Endothelial cell of umbilical vein (primary cell): ENCODE measurements at regions not wholly inside any gene's neighbourhood (a gene's known extent, or its start where the extent isn't known, plus 50 kb on each side); places are given as distances from the start of the nearest gene placed in this dataset.

ENCODE experiments used
- BruUV-seq: library from RNA; stranded (reverse); fragments of 400-500 nt; replicated peaks from 2 replicates; lab custom pipeline; 2021; lab: Mats Ljungman, UMichigan
- CTCF ChIA-PET: fragments of 300-600, 350-600 bp; sonication (Branson Sonifier 250); formaldehyde crosslinking; loops from one replicate; lab custom pipeline; 2021; ENCODE audit warnings: antibody characterized with exemption, inconsistent platforms; lab: Charles Lee
- POLR2A ChIA-PET: fragments of 300-600, 350-600 bp; sonication (Branson Sonifier 250); formaldehyde crosslinking; loops from one replicate; lab custom pipeline; 2021; ENCODE audit warnings: antibody characterized with exemption, inconsistent platforms; lab: Charles Lee
- DNase-seq: peaks from one replicate; pipeline ENCODE4 v3.0.0-alpha.2; 2011; ENCODE audit warnings: low read depth, low spot score
- FAIRE-seq: peaks from 2 replicates; lab custom pipeline; 2011; peaks lifted over from hg19 to GRCh38; lab: Jason Lieb, UNC
- H2AFZ ChIP-seq: 2 replicates; pipeline ENCODE4 v1.6.0; 2012; ENCODE audit warnings: low read depth, low read length, control low read depth, inconsistent platforms
- H3K27ac ChIP-seq: 2 replicates; pipeline ENCODE4 v1.5.1; 2011; ENCODE audit warnings: low read depth, mild to moderate bottlenecking, control low read depth, low read length, moderate library complexity; ENCODE audit not compliant: insufficient read depth
- H3K27me3 ChIP-seq, 2 experiments: 2 replicates each; pipeline versions ENCODE4 v1.6.0 to v1.6.1; 2011; ENCODE audit warnings: low read length in 2 of 2, mixed read lengths in 1 of 2; ENCODE audit not compliant: control insufficient read depth in 2 of 2, insufficient read depth in 2 of 2
- H3K36me3 ChIP-seq, 2 experiments: 2 replicates in 1 of 2; 3 replicates in 1 of 2; pipeline ENCODE4 v1.5.1; 2011; ENCODE audit warnings: low read length in 2 of 2, mild to moderate bottlenecking in 1 of 2, moderate library complexity in 1 of 2; ENCODE audit not compliant: control insufficient read depth in 2 of 2, insufficient read depth in 2 of 2; ENCODE audit errors: extremely low read depth in 1 of 2
- H3K4me1 ChIP-seq: 3 replicates; pipeline ENCODE4 v1.5.1; 2011; ENCODE audit warnings: mild to moderate bottlenecking, low read length; ENCODE audit not compliant: control insufficient read depth, insufficient read depth; ENCODE audit errors: extremely low read depth
- H3K4me2 ChIP-seq: 2 replicates; pipeline ENCODE4 v1.6.1; 2011; ENCODE audit warnings: low read length, control low read depth, mixed read lengths; ENCODE audit not compliant: insufficient read depth
- H3K4me3 ChIP-seq, 3 experiments: fragments of 200-600 bp in 1 of 3; sonication (generic), shearing (Covaris generic) in 1 of 3; replicated peaks in 1 of 3; 2 replicates each; pipeline ENCODE4 v1.5.1; 2011 to 2016; ENCODE audit warnings: control low read depth in 3 of 3, low read length in 3 of 3, mild to moderate bottlenecking in 2 of 3, inconsistent platforms in 1 of 3, low read depth in 1 of 3, moderate library complexity in 1 of 3; ENCODE audit not compliant: insufficient read depth in 1 of 3
- H3K79me2 ChIP-seq: 2 replicates; pipeline ENCODE4 v1.6.0; 2012; ENCODE audit warnings: low read length, inconsistent platforms; ENCODE audit not compliant: control insufficient read depth, insufficient read depth
- H3K9ac ChIP-seq: replicated peaks from 2 replicates; pipeline ENCODE3; 2011; ENCODE audit warnings: low read length, control low read depth; ENCODE audit not compliant: insufficient read depth; ENCODE audit errors: extremely low read depth
- H3K9me1 ChIP-seq: replicated peaks from 3 replicates; pipeline ENCODE4 v1.6.0; 2011; ENCODE audit warnings: mild to moderate bottlenecking, low read length; ENCODE audit not compliant: control insufficient read depth, insufficient read depth; ENCODE audit errors: extremely low read depth
- H3K9me3 ChIP-seq: replicated peaks from 2 replicates; pipeline ENCODE4 v1.5.1; 2012; ENCODE audit warnings: low read length, inconsistent platforms; ENCODE audit not compliant: control insufficient read depth, insufficient read depth
- H4K20me1 ChIP-seq: replicated peaks from 2 replicates; pipeline ENCODE3; 2011; ENCODE audit warnings: mild to moderate bottlenecking, low read length; ENCODE audit not compliant: control insufficient read depth, insufficient read depth; ENCODE audit errors: extremely low read depth
- CTCF ChIP-seq, 2 donors: IDR thresholded peaks; 1 replicate in 1 of 2; 2 replicates in 1 of 2; pipeline ENCODE4 v1.5.1; 2011; ENCODE audit warnings: low read length in 2 of 2, mild to moderate bottlenecking in 2 of 2, moderate library complexity in 2 of 2, control low read depth in 1 of 2, inconsistent platforms in 1 of 2, low read depth in 1 of 2; ENCODE audit not compliant: insufficient read depth in 1 of 2; ENCODE audit errors: extremely low read depth in 1 of 2
- EZH2 ChIP-seq: IDR thresholded peaks from 2 replicates; pipeline ENCODE4 v1.6.1; 2012; ENCODE audit warnings: borderline replicate concordance, low read depth, mild to moderate bottlenecking, moderate library complexity, low read length, inconsistent platforms; ENCODE audit not compliant: severe bottlenecking
- FOS ChIP-seq: IDR thresholded peaks from 2 replicates; pipeline ENCODE4 v1.6.1; 2011; ENCODE audit warnings: mild to moderate bottlenecking, low read length, moderate library complexity, borderline replicate concordance; ENCODE audit not compliant: insufficient read depth
- GATA2 ChIP-seq: IDR thresholded peaks from 2 replicates; pipeline ENCODE4 v1.7.0; 2011; ENCODE audit warnings: low read depth, mild to moderate bottlenecking, moderate library complexity, mixed read lengths, low read length; ENCODE audit not compliant: insufficient read length, insufficient read depth
- JUN ChIP-seq: IDR thresholded peaks from 2 replicates; pipeline ENCODE4 v1.6.1; 2011; ENCODE audit warnings: borderline replicate concordance, low read depth; ENCODE audit not compliant: insufficient read length, insufficient read depth
- MYC ChIP-seq: IDR thresholded peaks from one replicate; pipeline ENCODE4 v1.6.1; 2011; ENCODE audit warnings: mild to moderate bottlenecking, low read depth, low read length
- POLR2A ChIP-seq: IDR thresholded peaks from 2 replicates; pipeline ENCODE4 v1.6.1; 2012; ENCODE audit warnings: low read depth, mild to moderate bottlenecking, control low read depth, low read length
- POLR2AphosphoS5 ChIP-seq: IDR thresholded peaks from 2 replicates; pipeline ENCODE4 v1.6.1; 2012; ENCODE audit warnings: low read depth, mild to moderate bottlenecking, control low read depth, low read length, moderate library complexity; ENCODE audit not compliant: insufficient read depth
- dilution Hi-C: fragments of 300-500 bp; cut with MboI; formaldehyde crosslinking; loops from one replicate; pipeline ENCODE4 v1.15.0; 2019; ENCODE audit warnings: low sequenced_read_pairs; ENCODE audit not compliant: extremely low pct_ligation_motif_present
- intact Hi-C: fragments of 100-400 bp; cut with micrococcal nuclease; formaldehyde crosslinking; loops from one replicate; pipeline ENCODE4 v1.10.0; 2022
- TF ChIP-seq, protein P1 (sequence below): IDR thresholded peaks from 2 replicates; pipeline ENCODE4 v1.6.1; 2011; ENCODE audit not compliant: insufficient read depth, insufficient read length

DNA sequence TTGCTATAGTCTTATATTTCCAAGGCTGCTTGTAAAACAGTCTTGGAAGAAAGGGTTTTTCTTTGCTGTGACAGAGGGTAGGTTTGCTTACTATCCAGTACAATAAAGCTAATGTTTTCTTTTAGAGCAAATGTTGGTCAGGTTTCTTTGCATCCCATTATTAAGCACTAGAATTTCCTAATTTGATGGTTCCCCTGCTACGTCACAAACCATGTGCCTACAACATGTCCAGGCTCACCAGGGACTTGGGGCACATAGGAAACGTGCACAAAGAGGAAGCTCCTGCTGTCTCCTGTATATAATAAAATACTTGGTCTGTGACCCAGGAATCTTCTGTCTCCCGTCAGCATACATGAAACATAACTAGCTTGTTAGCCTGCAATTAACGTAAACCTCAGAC, 486.3 kb upstream of the LRFN5 start:
- intact Hi-C loops (no loop called here), dilution Hi-C loops (no loop called here)
- H3K79me2 ChIP-seq = no peaks in the 10 kb centered on the region
- H3K4me2 ChIP-seq = no peak overlapping the region
- ChIA-PET POLR2A (no interaction called here), CTCF (no interaction called here)
- H3K9me1 ChIP-seq = no peaks in the 10 kb centered on the region
- no TSS peak for BruUV-seq
- TF ChIP-seq MYC (no peak), POLR2AphosphoS5 (no peak), POLR2A (no peak), FOS (no peak), EZH2 (no peak), GATA2 (no peak), CTCF (IDR thresholded peaks at IDR 0.05; ENCODE audit: extremely low read depth in 1 of 2, insufficient read depth in 1 of 2, low read depth in 1 of 2, low read length in 2 of 2) (no peak), JUN (no peak)
- TF ChIP-seq, protein P1, sequence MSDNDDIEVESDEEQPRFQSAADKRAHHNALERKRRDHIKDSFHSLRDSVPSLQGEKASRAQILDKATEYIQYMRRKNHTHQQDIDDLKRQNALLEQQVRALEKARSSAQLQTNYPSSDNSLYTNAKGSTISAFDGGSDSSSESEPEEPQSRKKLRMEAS = no peak
- H3K9me3 ChIP-seq = no peaks in the 10 kb centered on the region
- H3K4me1 ChIP-seq = no peaks in the 10 kb centered on the region
- no peak overlapping the region for H3K9ac ChIP-seq
- H3K36me3 ChIP-seq = no peaks in the 10 kb centered on the region
- H3K4me3 ChIP-seq = no peak overlapping the region
- no peaks in the 10 kb centered on the region for H3K27me3 ChIP-seq
- FAIRE-seq (no peak), DNase-seq (no peak)
- H4K20me1 ChIP-seq = no peaks in the 10 kb centered on the region
- no peak overlapping the region for H2AFZ ChIP-seq
- H3K27ac ChIP-seq = no peak overlapping the region
